ENCODE measurements at regions not wholly inside any gene's neighbourhood (a gene's known extent, or its start where the extent isn't known, plus 50 kb on each side); places are given as distances from the start of the nearest gene placed in this dataset.

GRCh38 chr5:93675460-93676450 lies 65.6 kb downstream of the POU5F2 start:
- no peak for TF ChIP-seq CTCF (IDR thresholded peaks at IDR 0.05)
- TF ChIP-seq EP300 (IDR thresholded peaks at IDR 0.05), result no peak
- TF ChIP-seq POLR2A (IDR thresholded peaks at IDR 0.05), result no peak
